ENCODE measurements at regions not wholly inside any gene's neighbourhood (a gene's known extent, or its start where the extent isn't known, plus 50 kb on each side); places are given as distances from the start of the nearest gene placed in this dataset.

GRCh38 chr11:33646629-33647028 is 54.0 kb downstream of the C11orf91 start:
- WGBS, 4 donors = 48 to 66% (median 55%) methylated on average over 3 of the region's 3 CpGs
- no peak for DNase-seq
- TF ChIP-seq POLR2A (IDR thresholded peaks at IDR 0.05) (no peak), CTCF (IDR thresholded peaks at IDR 0.05) (no peak)
- Histone ChIP-seq H3K27me3 (no peaks in the 10 kb centered on the region), H3K4me1 (replicated peaks in 1 of 2) (no peaks in the 10 kb centered on the region), H3K4me3 (no peak overlapping the region), H3K27ac (no peak overlapping the region), H3K36me3 (replicated peaks in 1 of 2) (no peaks in the 10 kb centered on the region), H3K9me3 (replicated peaks in 1 of 3) (no peaks in the 10 kb centered on the region)
- intact Hi-C loops (cut with DNase I) = no loop called here

- WGBS, 4 donors = 85 to 93% (median 90%) methylated on average over 4 of the region's 4 CpGs
- intact Hi-C loops (cut with DNase I) = no loop called here
Measured at GRCh38 chr11:33646168-33646567, 54.5 kb downstream of the C11orf91 start.

GRCh38 chr11:33645686-33646085 is 54.9 kb downstream of the C11orf91 start:
- no peak for DNase-seq
- H3K4me1 ChIP-seq (replicated peaks in 1 of 2) = no peaks in the 10 kb centered on the region
- no peaks in the 10 kb centered on the region for H3K9me3 ChIP-seq (replicated peaks in 1 of 3)
- H3K27ac ChIP-seq = no peak overlapping the region
- 89 to 93% (median 91%) methylated on average over 11 to 20 of the region's 20 CpGs for WGBS, 4 donors
- intact Hi-C loops (cut with DNase I) = no loop called here
- no peaks in the 10 kb centered on the region for H3K36me3 ChIP-seq (replicated peaks in 1 of 2)
- H3K4me3 ChIP-seq = no peak overlapping the region
- H3K27me3 ChIP-seq = no peaks in the 10 kb centered on the region
- TF ChIP-seq CTCF (IDR thresholded peaks at IDR 0.05) = no peak
- TF ChIP-seq POLR2A (IDR thresholded peaks at IDR 0.05) = no peak

More at GRCh38 chr11:33646168-33646567, 54.5 kb downstream of the C11orf91 start:
- H3K4me1 ChIP-seq (replicated peaks in 1 of 2) = no peaks in the 10 kb centered on the region
- H3K27ac ChIP-seq = no peak overlapping the region
- TF ChIP-seq POLR2A (IDR thresholded peaks at IDR 0.05) (no peak), CTCF (IDR thresholded peaks at IDR 0.05) (no peak)
- no peak for DNase-seq
- no peaks in the 10 kb centered on the region for H3K27me3 ChIP-seq
- H3K4me3 ChIP-seq = no peak overlapping the region
- no peaks in the 10 kb centered on the region for H3K9me3 ChIP-seq (replicated peaks in 1 of 3)
- H3K36me3 ChIP-seq (replicated peaks in 1 of 2) = no peaks in the 10 kb centered on the region

- TF ChIP-seq CTCF (IDR thresholded peaks at IDR 0.05) (no peak), POLR2A (IDR thresholded peaks at IDR 0.05) (no peak)
- Histone ChIP-seq H3K4me1 (replicated peaks in 1 of 2) (no peaks in the 10 kb centered on the region), H3K4me3 (no peak overlapping the region), H3K9me3 (replicated peaks in 1 of 3) (no peaks in the 10 kb centered on the region), H3K27ac (no peak overlapping the region), H3K27me3 (no peaks in the 10 kb centered on the region), H3K36me3 (replicated peaks in 1 of 2) (no peaks in the 10 kb centered on the region)
- DNase-seq = no peak
- 69 to 88% (median 78%) methylated on average over 2 to 3 of the region's 3 CpGs for WGBS, 4 donors
- intact Hi-C loops (cut with DNase I) = no loop called here
Measured at GRCh38 chr11:33643167-33643824, 57.3 kb downstream of the C11orf91 start.

Measured in adrenal gland (tissue), 9 donors.